MM.1S (cell line): ENCODE measurements at regions not wholly inside any gene's neighbourhood (a gene's known extent, or its start where the extent isn't known, plus 50 kb on each side); places are given as distances from the start of the nearest gene placed in this dataset.

Experiments
- DNase-seq: peaks from one replicate; pipeline ENCODE4 v3.0.0-alpha.2; 2015
- H2AFZ ChIP-seq: fragments of 300-600 bp; sonication (generic); 2 replicates; pipeline ENCODE4 v1.6.0; 2016; ENCODE audit warnings: antibody characterized with exemption, low read length
- H3F3A ChIP-seq: fragments of 300-600 bp; sonication (generic); 2 replicates; pipeline ENCODE4 v1.6.1; 2016; ENCODE audit warnings: mild to moderate bottlenecking, antibody characterized with exemption, low read length, moderate library complexity, mixed read lengths; ENCODE audit not compliant: insufficient read depth
- H3K27ac ChIP-seq: fragments of 300-600 bp; sonication (generic); 2 replicates; pipeline ENCODE4 v1.5.1; 2016; ENCODE audit warnings: mild to moderate bottlenecking, low read length
- H3K27me3 ChIP-seq: fragments of 300-600 bp; sonication (generic); replicated peaks from 2 replicates; pipeline ENCODE4 v1.6.0; 2016; ENCODE audit warnings: low read length; ENCODE audit not compliant: insufficient read depth
- H3K36me3 ChIP-seq: fragments of 300-600 bp; sonication (generic); replicated peaks from 2 replicates; pipeline ENCODE4 v1.6.1; 2016; ENCODE audit warnings: mild to moderate bottlenecking, low read length, mixed read lengths; ENCODE audit not compliant: insufficient read depth
- H3K4me1 ChIP-seq: fragments of 300-600 bp; sonication (generic); 2 replicates; pipeline ENCODE4 v1.6.1; 2016; ENCODE audit warnings: low read length, mixed read lengths
- H3K4me2 ChIP-seq: fragments of 300-600 bp; sonication (generic); 2 replicates; pipeline ENCODE4 v1.6.0; 2016; ENCODE audit warnings: low read depth, low read length
- H3K4me3 ChIP-seq: fragments of 300-600 bp; sonication (generic); 2 replicates; pipeline ENCODE4 v1.5.1; 2016; ENCODE audit warnings: low read length, mixed read lengths
- H3K79me2 ChIP-seq: fragments of 300-600 bp; sonication (generic); 2 replicates; pipeline ENCODE4 v1.6.1; 2016; ENCODE audit warnings: mixed run types, low read length, mixed read lengths
- H3K9ac ChIP-seq: fragments of 300-600 bp; sonication (generic); 2 replicates; pipeline ENCODE4 v1.6.1; 2016; ENCODE audit warnings: low read length, mixed read lengths
- H3K9me2 ChIP-seq: fragments of 300-600 bp; sonication (generic); replicated peaks from 2 replicates; pipeline ENCODE4 v1.6.1; 2016; ENCODE audit warnings: mild to moderate bottlenecking, low read length, mixed read lengths; ENCODE audit not compliant: insufficient read depth
- H3K9me3 ChIP-seq: fragments of 300-600 bp; sonication (generic); replicated peaks from 2 replicates; pipeline ENCODE4 v1.6.1; 2016; ENCODE audit warnings: mild to moderate bottlenecking, low read length, mixed read lengths; ENCODE audit not compliant: insufficient read depth
- H4K20me1 ChIP-seq: fragments of 300-600 bp; sonication (generic); 2 replicates; pipeline ENCODE4 v1.6.1; 2016; ENCODE audit warnings: mild to moderate bottlenecking, low read length, moderate library complexity, mixed read lengths; ENCODE audit not compliant: insufficient read depth
- EZH2 ChIP-seq: fragments of 300-600 bp; sonication (generic); optimal IDR thresholded peaks from 2 replicates; pipeline ENCODE3; 2017; ENCODE audit warnings: low read depth, mild to moderate bottlenecking, antibody characterized with exemption, low read length, mixed read lengths
- EZH2phosphoT487 ChIP-seq: fragments of 300-600 bp; sonication (generic); IDR thresholded peaks from 2 replicates; pipeline ENCODE4 v1.6.1; 2018; ENCODE audit warnings: antibody characterized with exemption, low read length
- TF ChIP-seq, protein P1 (sequence below): fragments of 300-600 bp; sonication (generic); IDR thresholded peaks from 2 replicates; pipeline ENCODE4 v1.5.1; 2016; ENCODE audit warnings: antibody characterized with exemption, low read length, mixed read lengths

DNA sequence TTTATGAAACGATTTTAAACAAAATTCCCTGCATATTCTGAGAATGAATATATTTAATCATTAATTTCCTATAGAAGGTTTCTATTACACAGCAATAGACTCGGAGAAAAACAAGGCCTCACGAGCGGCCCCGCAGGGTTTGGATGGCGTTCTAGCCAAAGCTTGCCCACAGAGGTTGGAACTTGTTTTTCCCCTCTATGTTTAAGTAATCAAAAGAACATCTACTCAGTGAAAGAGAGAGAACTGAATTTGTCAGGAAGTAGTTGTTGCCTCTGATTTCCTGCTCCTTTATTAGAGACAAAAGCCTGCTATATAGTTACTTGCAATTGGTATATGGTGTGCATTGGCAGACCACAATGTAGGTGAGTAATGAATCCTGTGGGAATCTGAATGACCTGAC lies 82.1 kb upstream of the HEY2 start:
- H3K27me3 ChIP-seq, result no peaks in the 10 kb centered on the region
- H3K4me1 ChIP-seq, result no peaks in the 10 kb centered on the region
- H3K9ac ChIP-seq, result no peak overlapping the region
- H3K4me3 ChIP-seq, result no peak overlapping the region
- no peaks in the 10 kb centered on the region for H3K9me2 ChIP-seq
- no peaks in the 10 kb centered on the region for H3K36me3 ChIP-seq
- H3K4me2 ChIP-seq, result no peak overlapping the region
- H4K20me1 ChIP-seq, result no peaks in the 10 kb centered on the region
- no peak for DNase-seq
- H2AFZ ChIP-seq, result no peak overlapping the region
- H3K9me3 ChIP-seq, result no peaks in the 10 kb centered on the region
- no peak overlapping the region for H3K27ac ChIP-seq
- no peaks in the 10 kb centered on the region for H3K79me2 ChIP-seq
- H3F3A ChIP-seq, result no peaks in the 10 kb centered on the region
- TF ChIP-seq EZH2, result no peak
- TF ChIP-seq EZH2phosphoT487, result no peak
- TF ChIP-seq, protein P1, sequence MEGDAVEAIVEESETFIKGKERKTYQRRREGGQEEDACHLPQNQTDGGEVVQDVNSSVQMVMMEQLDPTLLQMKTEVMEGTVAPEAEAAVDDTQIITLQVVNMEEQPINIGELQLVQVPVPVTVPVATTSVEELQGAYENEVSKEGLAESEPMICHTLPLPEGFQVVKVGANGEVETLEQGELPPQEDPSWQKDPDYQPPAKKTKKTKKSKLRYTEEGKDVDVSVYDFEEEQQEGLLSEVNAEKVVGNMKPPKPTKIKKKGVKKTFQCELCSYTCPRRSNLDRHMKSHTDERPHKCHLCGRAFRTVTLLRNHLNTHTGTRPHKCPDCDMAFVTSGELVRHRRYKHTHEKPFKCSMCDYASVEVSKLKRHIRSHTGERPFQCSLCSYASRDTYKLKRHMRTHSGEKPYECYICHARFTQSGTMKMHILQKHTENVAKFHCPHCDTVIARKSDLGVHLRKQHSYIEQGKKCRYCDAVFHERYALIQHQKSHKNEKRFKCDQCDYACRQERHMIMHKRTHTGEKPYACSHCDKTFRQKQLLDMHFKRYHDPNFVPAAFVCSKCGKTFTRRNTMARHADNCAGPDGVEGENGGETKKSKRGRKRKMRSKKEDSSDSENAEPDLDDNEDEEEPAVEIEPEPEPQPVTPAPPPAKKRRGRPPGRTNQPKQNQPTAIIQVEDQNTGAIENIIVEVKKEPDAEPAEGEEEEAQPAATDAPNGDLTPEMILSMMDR, result no peak

DNA sequence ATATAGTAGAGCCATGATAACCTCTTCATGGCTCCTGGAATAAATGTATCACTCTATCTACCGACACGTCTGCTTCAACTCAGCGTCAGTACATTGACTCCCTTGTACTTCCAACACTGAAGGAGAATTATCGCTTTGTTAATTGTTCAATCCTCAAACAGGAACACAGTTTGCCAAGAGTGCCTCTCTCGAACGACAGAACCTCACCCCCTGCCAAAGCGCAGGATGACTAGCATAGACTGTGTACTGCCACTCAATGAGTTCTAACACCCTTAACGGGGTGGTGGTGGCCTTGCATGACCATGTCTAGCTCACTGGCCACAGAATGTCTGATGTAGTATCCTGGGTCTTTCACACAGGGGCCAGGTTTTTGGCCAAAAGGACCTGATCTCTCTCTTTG lies 81.4 kb upstream of the HEY2 start:
- Histone ChIP-seq H3K79me2 (no peaks in the 10 kb centered on the region), H3K9ac (no peak overlapping the region), H3K9me2 (no peaks in the 10 kb centered on the region), H3K4me3 (no peak overlapping the region), H2AFZ (no peak overlapping the region), H3K4me2 (no peak overlapping the region), H3K27ac (no peak overlapping the region), H3K36me3 (no peaks in the 10 kb centered on the region), H3K4me1 (no peaks in the 10 kb centered on the region), H3F3A (no peaks in the 10 kb centered on the region), H3K9me3 (no peaks in the 10 kb centered on the region), H3K27me3 (no peaks in the 10 kb centered on the region), H4K20me1 (no peaks in the 10 kb centered on the region)
- no peak for DNase-seq
- no peak for TF ChIP-seq EZH2
- TF ChIP-seq EZH2phosphoT487, result no peak
- TF ChIP-seq, protein P1, result no peak

DNA sequence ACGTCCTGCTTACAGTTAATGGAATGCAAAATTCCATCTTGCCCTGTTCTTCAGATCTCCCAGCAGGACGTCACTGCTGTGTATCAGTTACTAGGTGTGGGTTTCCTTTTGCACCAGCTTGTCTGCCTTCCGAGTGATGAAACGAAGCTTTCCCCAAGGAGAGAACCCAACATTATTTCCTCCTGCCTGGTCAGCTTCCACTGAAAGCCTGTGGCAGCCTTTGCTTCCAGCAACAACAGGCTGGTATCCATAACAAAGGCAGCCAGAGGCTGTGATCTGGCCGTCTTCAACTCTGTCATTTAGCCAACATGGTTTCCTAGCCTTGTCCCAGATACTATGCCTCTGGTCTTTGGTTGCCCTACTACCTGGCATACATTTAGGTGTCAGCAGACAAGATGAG lies 78.9 kb upstream of the HEY2 start:
- H3F3A ChIP-seq, result no peaks in the 10 kb centered on the region
- H3K9me3 ChIP-seq, result no peaks in the 10 kb centered on the region
- H3K4me1 ChIP-seq, result no peaks in the 10 kb centered on the region
- no peaks in the 10 kb centered on the region for H3K36me3 ChIP-seq
- no peak overlapping the region for H3K27ac ChIP-seq
- no peaks in the 10 kb centered on the region for H3K79me2 ChIP-seq
- no peaks in the 10 kb centered on the region for H4K20me1 ChIP-seq
- H3K9me2 ChIP-seq, result no peaks in the 10 kb centered on the region
- H3K4me3 ChIP-seq, result no peak overlapping the region
- H3K9ac ChIP-seq, result no peak overlapping the region
- no peaks in the 10 kb centered on the region for H3K27me3 ChIP-seq
- TF ChIP-seq, protein P1, result no peak
- TF ChIP-seq EZH2phosphoT487, result no peak
- no peak for TF ChIP-seq EZH2
- H2AFZ ChIP-seq, result no peak overlapping the region
- H3K4me2 ChIP-seq, result no peak overlapping the region
- DNase-seq, result no peak
